Neural progenitor cell (in vitro differentiated cells): ENCODE measurements at regions not wholly inside any gene's neighbourhood (a gene's known extent, or its start where the extent isn't known, plus 50 kb on each side); places are given as distances from the start of the nearest gene placed in this dataset.

Experiments
- CTCF ChIP-seq: fragments of 200-600 bp; sonication (generic); IDR thresholded peaks from 2 replicates; pipeline ENCODE4 v1.5.1; 2017; ENCODE audit warnings: antibody characterized with exemption, mild to moderate bottlenecking
- EZH2 ChIP-seq: fragments of 200-600 bp; sonication (generic); IDR thresholded peaks from 2 replicates; pipeline ENCODE4 v1.6.1; 2017; ENCODE audit warnings: antibody characterized with exemption, mild to moderate bottlenecking, moderate library complexity
- EZH2phosphoT487 ChIP-seq: fragments of 200-600 bp; sonication (generic); IDR thresholded peaks from 2 replicates; pipeline ENCODE4 v1.6.1; 2017; ENCODE audit warnings: antibody characterized with exemption

- TF ChIP-seq CTCF (no peak), EZH2phosphoT487 (no peak), EZH2 (no peak)
Measured at GRCh38 chr4:11116940-11117339, 311.8 kb downstream of the HS3ST1 start.
